HepG2 (cell line): ENCODE measurements at regions not wholly inside any gene's neighbourhood (a gene's known extent, or its start where the extent isn't known, plus 50 kb on each side); places are given as distances from the start of the nearest gene placed in this dataset.

Experiments
- MXI1 ChIP-seq: IDR thresholded peaks from 3 replicates; pipeline ENCODE4 v1.6.1; 2012; ENCODE audit warnings: low read depth, low read length, inconsistent platforms, borderline replicate concordance
- MYC ChIP-seq: sonication (generic); formaldehyde crosslinking; IDR thresholded peaks from 2 replicates; pipeline ENCODE4 v1.9.0; 2021; ENCODE audit warnings: missing genetic modification reagents, borderline replicate concordance
- SP4 ChIP-seq: sonication (generic); formaldehyde crosslinking; IDR thresholded peaks from 2 replicates; pipeline ENCODE4 v1.8.1; 2023; ENCODE audit warnings: mild to moderate bottlenecking, missing genetic modification reagents
- SRF ChIP-seq: IDR thresholded peaks from 2 replicates; pipeline ENCODE4 v1.6.1; 2011; ENCODE audit warnings: mild to moderate bottlenecking, low read depth, low read length, moderate library complexity
- TRIM24 ChIP-seq: sonication (generic); formaldehyde crosslinking; IDR thresholded peaks from 2 replicates; pipeline ENCODE4 v1.8.0; 2022; ENCODE audit warnings: mild to moderate bottlenecking, missing genetic modification reagents
- TF ChIP-seq, protein P1 (sequence below): sonication (generic); formaldehyde crosslinking; IDR thresholded peaks from 2 replicates; pipeline ENCODE4 v1.4.0; 2020; ENCODE audit warnings: mild to moderate bottlenecking, missing genetic modification reagents
- TF ChIP-seq, protein P2 (sequence below): sonication (generic); formaldehyde crosslinking; IDR thresholded peaks from 2 replicates; pipeline ENCODE4 v1.5.0; 2020; ENCODE audit warnings: mild to moderate bottlenecking, missing genetic modification reagents, moderate library complexity

DNA sequence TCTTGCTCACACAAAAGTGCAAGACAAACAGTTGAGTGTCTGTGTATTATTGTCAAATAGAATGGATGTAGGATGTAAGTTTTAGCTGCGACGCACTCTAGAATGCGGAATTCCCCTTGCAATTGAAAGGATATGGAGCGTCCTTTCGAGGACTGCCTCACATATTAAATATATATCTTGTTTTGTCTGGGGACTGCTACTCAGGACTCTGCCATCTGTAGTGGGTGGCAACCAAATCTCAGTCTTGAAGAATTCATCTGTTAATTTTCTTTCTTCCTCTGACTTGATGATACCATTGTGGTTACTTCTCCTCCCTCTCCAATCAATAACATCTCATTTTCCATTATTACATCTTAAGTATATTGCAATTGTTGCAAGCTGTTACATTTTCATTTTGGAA is 121.6 kb downstream of the SOX4 start:
- TF ChIP-seq SRF (no peak), SP4 (CRISPR knock-in tag) (no peak), MYC (no peak), TRIM24 (no peak), MXI1 (no peak)
- TF ChIP-seq, protein P1, sequence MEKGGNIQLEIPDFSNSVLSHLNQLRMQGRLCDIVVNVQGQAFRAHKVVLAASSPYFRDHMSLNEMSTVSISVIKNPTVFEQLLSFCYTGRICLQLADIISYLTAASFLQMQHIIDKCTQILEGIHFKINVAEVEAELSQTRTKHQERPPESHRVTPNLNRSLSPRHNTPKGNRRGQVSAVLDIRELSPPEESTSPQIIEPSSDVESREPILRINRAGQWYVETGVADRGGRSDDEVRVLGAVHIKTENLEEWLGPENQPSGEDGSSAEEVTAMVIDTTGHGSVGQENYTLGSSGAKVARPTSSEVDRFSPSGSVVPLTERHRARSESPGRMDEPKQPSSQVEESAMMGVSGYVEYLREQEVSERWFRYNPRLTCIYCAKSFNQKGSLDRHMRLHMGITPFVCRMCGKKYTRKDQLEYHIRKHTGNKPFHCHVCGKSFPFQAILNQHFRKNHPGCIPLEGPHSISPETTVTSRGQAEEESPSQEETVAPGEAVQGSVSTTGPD (CRISPR knock-in tag): no peak
- TF ChIP-seq, protein P2, sequence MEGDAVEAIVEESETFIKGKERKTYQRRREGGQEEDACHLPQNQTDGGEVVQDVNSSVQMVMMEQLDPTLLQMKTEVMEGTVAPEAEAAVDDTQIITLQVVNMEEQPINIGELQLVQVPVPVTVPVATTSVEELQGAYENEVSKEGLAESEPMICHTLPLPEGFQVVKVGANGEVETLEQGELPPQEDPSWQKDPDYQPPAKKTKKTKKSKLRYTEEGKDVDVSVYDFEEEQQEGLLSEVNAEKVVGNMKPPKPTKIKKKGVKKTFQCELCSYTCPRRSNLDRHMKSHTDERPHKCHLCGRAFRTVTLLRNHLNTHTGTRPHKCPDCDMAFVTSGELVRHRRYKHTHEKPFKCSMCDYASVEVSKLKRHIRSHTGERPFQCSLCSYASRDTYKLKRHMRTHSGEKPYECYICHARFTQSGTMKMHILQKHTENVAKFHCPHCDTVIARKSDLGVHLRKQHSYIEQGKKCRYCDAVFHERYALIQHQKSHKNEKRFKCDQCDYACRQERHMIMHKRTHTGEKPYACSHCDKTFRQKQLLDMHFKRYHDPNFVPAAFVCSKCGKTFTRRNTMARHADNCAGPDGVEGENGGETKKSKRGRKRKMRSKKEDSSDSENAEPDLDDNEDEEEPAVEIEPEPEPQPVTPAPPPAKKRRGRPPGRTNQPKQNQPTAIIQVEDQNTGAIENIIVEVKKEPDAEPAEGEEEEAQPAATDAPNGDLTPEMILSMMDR (CRISPR knock-in tag): no peak
